MM.1S (cell line): ENCODE measurements at regions not wholly inside any gene's neighbourhood (a gene's known extent, or its start where the extent isn't known, plus 50 kb on each side); places are given as distances from the start of the nearest gene placed in this dataset.
"Not testable (repeated sequence)": the region's sequence is repeated elsewhere in the genome, so short reads cannot be mapped to it uniquely, and the experiment has no call there.

Source experiments
- DNase-seq: peaks from one replicate; pipeline ENCODE4 v3.0.0-alpha.2; 2015
- H2AFZ ChIP-seq: fragments of 300-600 bp; sonication (generic); 2 replicates; pipeline ENCODE4 v1.6.0; 2016; ENCODE audit warnings: antibody characterized with exemption, low read length
- H3F3A ChIP-seq: fragments of 300-600 bp; sonication (generic); 2 replicates; pipeline ENCODE4 v1.6.1; 2016; ENCODE audit warnings: mild to moderate bottlenecking, antibody characterized with exemption, low read length, moderate library complexity, mixed read lengths; ENCODE audit not compliant: insufficient read depth
- H3K27ac ChIP-seq: fragments of 300-600 bp; sonication (generic); 2 replicates; pipeline ENCODE4 v1.5.1; 2016; ENCODE audit warnings: mild to moderate bottlenecking, low read length
- H3K27me3 ChIP-seq: fragments of 300-600 bp; sonication (generic); replicated peaks from 2 replicates; pipeline ENCODE4 v1.6.0; 2016; ENCODE audit warnings: low read length; ENCODE audit not compliant: insufficient read depth
- H3K36me3 ChIP-seq: fragments of 300-600 bp; sonication (generic); replicated peaks from 2 replicates; pipeline ENCODE4 v1.6.1; 2016; ENCODE audit warnings: mild to moderate bottlenecking, low read length, mixed read lengths; ENCODE audit not compliant: insufficient read depth
- H3K4me1 ChIP-seq: fragments of 300-600 bp; sonication (generic); 2 replicates; pipeline ENCODE4 v1.6.1; 2016; ENCODE audit warnings: low read length, mixed read lengths
- H3K4me2 ChIP-seq: fragments of 300-600 bp; sonication (generic); 2 replicates; pipeline ENCODE4 v1.6.0; 2016; ENCODE audit warnings: low read depth, low read length
- H3K4me3 ChIP-seq: fragments of 300-600 bp; sonication (generic); 2 replicates; pipeline ENCODE4 v1.5.1; 2016; ENCODE audit warnings: low read length, mixed read lengths
- H3K79me2 ChIP-seq: fragments of 300-600 bp; sonication (generic); 2 replicates; pipeline ENCODE4 v1.6.1; 2016; ENCODE audit warnings: mixed run types, low read length, mixed read lengths
- H3K9ac ChIP-seq: fragments of 300-600 bp; sonication (generic); 2 replicates; pipeline ENCODE4 v1.6.1; 2016; ENCODE audit warnings: low read length, mixed read lengths
- H3K9me2 ChIP-seq: fragments of 300-600 bp; sonication (generic); replicated peaks from 2 replicates; pipeline ENCODE4 v1.6.1; 2016; ENCODE audit warnings: mild to moderate bottlenecking, low read length, mixed read lengths; ENCODE audit not compliant: insufficient read depth
- H3K9me3 ChIP-seq: fragments of 300-600 bp; sonication (generic); replicated peaks from 2 replicates; pipeline ENCODE4 v1.6.1; 2016; ENCODE audit warnings: mild to moderate bottlenecking, low read length, mixed read lengths; ENCODE audit not compliant: insufficient read depth
- H4K20me1 ChIP-seq: fragments of 300-600 bp; sonication (generic); 2 replicates; pipeline ENCODE4 v1.6.1; 2016; ENCODE audit warnings: mild to moderate bottlenecking, low read length, moderate library complexity, mixed read lengths; ENCODE audit not compliant: insufficient read depth
- CTCF ChIP-seq: fragments of 300-600 bp; sonication (generic); IDR thresholded peaks from 2 replicates; pipeline ENCODE4 v1.5.1; 2016; ENCODE audit warnings: antibody characterized with exemption, low read length, mixed read lengths
- EZH2 ChIP-seq: fragments of 300-600 bp; sonication (generic); optimal IDR thresholded peaks from 2 replicates; pipeline ENCODE3; 2017; ENCODE audit warnings: low read depth, mild to moderate bottlenecking, antibody characterized with exemption, low read length, mixed read lengths
- EZH2phosphoT487 ChIP-seq: fragments of 300-600 bp; sonication (generic); IDR thresholded peaks from 2 replicates; pipeline ENCODE4 v1.6.1; 2018; ENCODE audit warnings: antibody characterized with exemption, low read length

- no peak overlapping the region for H3K4me3 ChIP-seq
- H3F3A ChIP-seq, result no peaks in the 10 kb centered on the region
- H2AFZ ChIP-seq, result no peak overlapping the region
- no peaks in the 10 kb centered on the region for H3K4me1 ChIP-seq
- no peaks in the 10 kb centered on the region for H3K27me3 ChIP-seq
- no peaks in the 10 kb centered on the region for H4K20me1 ChIP-seq
- H3K79me2 ChIP-seq, result no peaks in the 10 kb centered on the region
- no peak overlapping the region for H3K27ac ChIP-seq
- no peak for DNase-seq
- no peaks in the 10 kb centered on the region for H3K9me3 ChIP-seq
- H3K4me2 ChIP-seq, result no peak overlapping the region
- H3K36me3 ChIP-seq, result no peaks in the 10 kb centered on the region
- TF ChIP-seq EZH2 (no peak), EZH2phosphoT487 (no peak), CTCF (no peak)
- H3K9me2 ChIP-seq, result no peaks in the 10 kb centered on the region
- H3K9ac ChIP-seq, result no peak overlapping the region
These were observed 95.1 kb upstream of the GRIN2B start for GRCh38 chr12:14076538-14076937.

GRCh38 chr12:14086838-14087237 is 105.4 kb upstream of the GRIN2B start:
- no peaks in the 10 kb centered on the region for H3K79me2 ChIP-seq
- no peak overlapping the region for H3K27ac ChIP-seq
- H3K4me2 ChIP-seq, result no peak overlapping the region
- H3K27me3 ChIP-seq, result no peaks in the 10 kb centered on the region
- no peaks in the 10 kb centered on the region for H3F3A ChIP-seq
- H3K4me1 ChIP-seq, result no peaks in the 10 kb centered on the region
- H3K9me2 ChIP-seq, result no peaks in the 10 kb centered on the region
- no peak for DNase-seq
- H2AFZ ChIP-seq, result no peak overlapping the region
- no peak overlapping the region for H3K4me3 ChIP-seq
- no peaks in the 10 kb centered on the region for H4K20me1 ChIP-seq
- no peak for TF ChIP-seq CTCF
- no peak for TF ChIP-seq EZH2phosphoT487
- TF ChIP-seq EZH2, result no peak
- H3K9ac ChIP-seq, result no peak overlapping the region
- no peaks in the 10 kb centered on the region for H3K36me3 ChIP-seq
- H3K9me3 ChIP-seq, result no peaks in the 10 kb centered on the region

- Histone ChIP-seq H3K36me3 (no peaks in the 10 kb centered on the region), H3K4me1 (peaks cover 18% of the 10 kb centered on the region), H3K27ac (peak overlapping the region; percentile 54; the same call in 1 of the 2 replicates), H3K9ac (no peak overlapping the region), H3K27me3 (no peaks in the 10 kb centered on the region), H3K4me3 (no peak overlapping the region), H2AFZ (peak overlapping the region; percentile 54; the same call in 1 of the 2 replicates), H4K20me1 (no peaks in the 10 kb centered on the region), H3K4me2 (peak overlapping the region; percentile 10; the same call in 1 of the 2 replicates), H3K79me2 (no peaks in the 10 kb centered on the region), H3F3A (no peaks in the 10 kb centered on the region), H3K9me3 (no peaks in the 10 kb centered on the region), H3K9me2 (no peaks in the 10 kb centered on the region)
- TF ChIP-seq EZH2 (no peak), CTCF (no peak), EZH2phosphoT487 (no peak)
- DNase-seq, result peak; percentile 84
These were observed 118.6 kb upstream of the GRIN2B start for GRCh38 chr12:14099994-14100393.

GRCh38 chr12:14101556-14101955 is 120.2 kb upstream of the GRIN2B start:
- H3F3A ChIP-seq, H3K4me3 ChIP-seq, H3K36me3 ChIP-seq, H4K20me1 ChIP-seq, DNase-seq, H3K27me3 ChIP-seq, H3K27ac ChIP-seq, H3K9me3 ChIP-seq, H3K79me2 ChIP-seq, H2AFZ ChIP-seq, H3K9me2 ChIP-seq, H3K9ac ChIP-seq, H3K4me2 ChIP-seq: not testable (repeated sequence)
- peaks cover 18% of the 10 kb centered on the region for H3K4me1 ChIP-seq
